ENCODE measurements at regions not wholly inside any gene's neighbourhood (a gene's known extent, or its start where the extent isn't known, plus 50 kb on each side); places are given as distances from the start of the nearest gene placed in this dataset.

DNA sequence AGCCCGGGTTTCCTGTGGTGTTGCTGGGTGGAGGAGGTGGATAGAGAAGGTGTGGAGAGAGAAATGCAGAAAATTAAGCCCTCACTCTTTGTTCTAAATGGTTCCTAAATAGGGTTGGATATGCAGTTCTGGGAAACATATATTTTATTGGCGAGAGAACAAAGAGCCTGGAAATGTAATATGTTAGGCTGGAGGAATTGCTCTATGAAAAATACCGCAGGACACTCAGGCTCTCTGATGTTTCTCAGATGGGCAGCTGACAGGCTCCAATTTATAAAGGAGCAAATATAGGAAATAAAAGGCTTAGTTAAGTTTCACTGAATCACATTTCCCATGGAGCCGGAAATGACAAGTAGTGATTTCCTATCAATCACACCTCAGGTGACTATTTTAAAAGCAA lies 428.0 kb downstream of the TMEM135 start:
- TF ChIP-seq, protein P1, sequence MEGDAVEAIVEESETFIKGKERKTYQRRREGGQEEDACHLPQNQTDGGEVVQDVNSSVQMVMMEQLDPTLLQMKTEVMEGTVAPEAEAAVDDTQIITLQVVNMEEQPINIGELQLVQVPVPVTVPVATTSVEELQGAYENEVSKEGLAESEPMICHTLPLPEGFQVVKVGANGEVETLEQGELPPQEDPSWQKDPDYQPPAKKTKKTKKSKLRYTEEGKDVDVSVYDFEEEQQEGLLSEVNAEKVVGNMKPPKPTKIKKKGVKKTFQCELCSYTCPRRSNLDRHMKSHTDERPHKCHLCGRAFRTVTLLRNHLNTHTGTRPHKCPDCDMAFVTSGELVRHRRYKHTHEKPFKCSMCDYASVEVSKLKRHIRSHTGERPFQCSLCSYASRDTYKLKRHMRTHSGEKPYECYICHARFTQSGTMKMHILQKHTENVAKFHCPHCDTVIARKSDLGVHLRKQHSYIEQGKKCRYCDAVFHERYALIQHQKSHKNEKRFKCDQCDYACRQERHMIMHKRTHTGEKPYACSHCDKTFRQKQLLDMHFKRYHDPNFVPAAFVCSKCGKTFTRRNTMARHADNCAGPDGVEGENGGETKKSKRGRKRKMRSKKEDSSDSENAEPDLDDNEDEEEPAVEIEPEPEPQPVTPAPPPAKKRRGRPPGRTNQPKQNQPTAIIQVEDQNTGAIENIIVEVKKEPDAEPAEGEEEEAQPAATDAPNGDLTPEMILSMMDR (conservative IDR thresholded peaks at IDR 0.05; ENCODE audit: low read depth, low read length), result no peak
- H3K4me3 ChIP-seq (ENCODE audit: low read depth, low read length), result no peak overlapping the region
- no peak for DNase-seq (ENCODE audit: low read depth)

DNA sequence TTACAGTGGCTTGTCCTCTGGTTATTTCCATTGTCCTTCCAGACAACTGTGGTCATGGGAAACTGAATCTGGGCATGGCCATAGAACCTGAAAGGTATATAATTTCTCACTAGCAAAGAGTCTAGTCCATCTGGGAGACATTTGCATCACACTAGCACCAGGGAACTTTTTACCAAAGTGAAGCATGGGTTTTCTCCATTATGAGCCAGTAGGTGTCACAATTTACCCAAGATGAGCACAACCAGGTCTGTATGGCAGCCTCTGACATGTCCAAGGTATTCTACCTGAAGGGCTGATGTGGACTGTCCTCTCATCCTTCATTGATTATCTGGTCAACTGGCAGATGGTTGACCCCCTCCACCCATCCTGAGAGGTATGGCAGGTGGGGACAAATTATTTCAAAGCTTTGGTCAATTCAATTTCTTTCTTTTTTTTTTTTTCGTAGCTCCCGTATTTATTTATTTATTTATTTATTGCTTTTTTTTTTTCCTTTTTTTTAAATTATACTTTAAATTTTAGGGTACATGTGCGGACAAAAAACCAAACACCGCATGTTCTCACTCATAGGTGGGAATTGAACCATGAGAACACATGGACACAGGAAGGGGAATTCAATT lies 425.9 kb downstream of the TMEM135 start:
- H3K4me3 ChIP-seq (ENCODE audit: low read depth, low read length), result no peak overlapping the region
- no peak for DNase-seq (ENCODE audit: low read depth)
- TF ChIP-seq, protein P1 (conservative IDR thresholded peaks at IDR 0.05; ENCODE audit: low read depth, low read length), result peak; percentile 66

DNA sequence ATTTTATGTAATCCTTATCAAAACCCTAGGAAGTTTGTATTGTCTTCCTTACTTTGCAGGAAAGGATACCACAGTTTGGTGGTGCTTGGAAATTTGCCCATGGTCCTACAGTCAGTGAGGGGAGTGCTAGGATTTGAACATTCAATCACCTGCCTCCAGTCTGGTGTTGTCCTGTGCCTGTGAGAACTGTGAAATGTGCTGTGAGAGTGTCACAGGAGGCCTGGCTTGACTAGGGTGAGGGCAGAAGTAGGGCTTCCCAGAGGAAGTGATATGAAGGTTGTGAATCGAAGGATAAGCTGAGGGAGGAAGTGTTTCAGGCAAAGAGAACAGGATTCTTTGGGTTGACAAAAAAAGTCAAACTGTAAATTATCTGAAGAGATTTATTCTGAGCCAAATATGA lies 424.4 kb downstream of the TMEM135 start:
- H3K4me3 ChIP-seq (ENCODE audit: low read depth, low read length), result no peak overlapping the region
- DNase-seq (ENCODE audit: low read depth), result no peak
- TF ChIP-seq, protein P1 (conservative IDR thresholded peaks at IDR 0.05; ENCODE audit: low read depth, low read length), result no peak

DNA sequence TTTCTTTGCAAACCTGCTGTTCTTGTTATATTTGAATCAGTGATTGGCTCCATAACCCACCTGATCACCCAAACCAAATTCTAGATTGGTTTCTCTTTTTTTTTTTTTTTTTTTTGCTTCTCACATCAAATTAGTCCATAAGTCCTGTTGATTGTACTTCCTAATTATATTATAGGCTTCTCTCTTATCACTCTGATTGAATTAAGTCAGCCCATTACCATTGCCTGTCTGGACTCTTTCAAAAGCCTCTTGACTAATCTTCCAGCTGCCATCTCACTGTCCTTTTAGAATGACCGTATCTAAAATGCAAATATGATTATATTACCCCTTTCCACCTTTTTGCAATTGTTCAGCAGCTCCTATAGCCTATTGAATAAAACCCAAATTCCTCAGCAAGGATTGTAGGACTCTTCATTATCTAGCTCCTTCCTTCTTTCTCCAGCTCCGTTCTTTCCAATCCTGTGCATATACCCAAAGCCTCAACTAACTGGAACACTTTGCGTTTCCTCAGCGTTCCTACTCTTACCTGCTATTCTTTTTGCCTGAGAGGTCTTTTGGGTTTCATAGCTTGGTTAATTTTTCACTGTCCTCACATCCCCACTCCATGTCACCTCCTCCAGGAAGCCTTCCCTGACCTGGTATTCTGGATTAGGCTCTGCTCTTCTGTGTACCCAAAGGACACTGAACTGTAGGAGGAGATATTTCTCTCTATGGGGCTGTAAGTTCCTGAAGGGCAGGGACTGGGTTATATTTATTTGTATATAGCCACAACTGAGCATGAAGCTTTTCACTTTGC lies 423.3 kb downstream of the TMEM135 start:
- TF ChIP-seq, protein P1 (conservative IDR thresholded peaks at IDR 0.05; ENCODE audit: low read depth, low read length), result no peak
- DNase-seq (ENCODE audit: low read depth), result no peak
- no peak overlapping the region for H3K4me3 ChIP-seq (ENCODE audit: low read depth, low read length)

DNA sequence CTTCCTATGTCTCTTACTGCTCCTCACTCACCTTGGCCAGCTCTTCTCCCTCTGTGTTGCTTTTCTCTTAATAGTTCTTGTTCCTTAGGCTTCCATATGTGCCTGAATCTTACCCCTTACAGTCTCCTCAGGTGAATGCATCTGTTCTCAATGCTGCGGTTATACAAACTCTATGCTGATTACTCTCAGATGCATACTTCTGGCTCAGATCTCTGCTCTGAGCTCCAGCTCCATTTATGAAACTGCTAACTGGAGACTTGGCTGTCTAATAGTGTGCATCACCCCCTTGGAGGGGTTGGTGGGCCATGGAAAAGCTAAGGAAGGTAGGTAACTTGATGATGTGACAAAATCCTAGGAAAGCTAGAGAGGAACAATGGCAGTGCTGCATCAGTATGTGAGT lies 422.5 kb downstream of the TMEM135 start:
- no peak for DNase-seq (ENCODE audit: low read depth)
- TF ChIP-seq, protein P1 (conservative IDR thresholded peaks at IDR 0.05; ENCODE audit: low read depth, low read length), result no peak
- H3K4me3 ChIP-seq (ENCODE audit: low read depth, low read length), result no peak overlapping the region

DNA sequence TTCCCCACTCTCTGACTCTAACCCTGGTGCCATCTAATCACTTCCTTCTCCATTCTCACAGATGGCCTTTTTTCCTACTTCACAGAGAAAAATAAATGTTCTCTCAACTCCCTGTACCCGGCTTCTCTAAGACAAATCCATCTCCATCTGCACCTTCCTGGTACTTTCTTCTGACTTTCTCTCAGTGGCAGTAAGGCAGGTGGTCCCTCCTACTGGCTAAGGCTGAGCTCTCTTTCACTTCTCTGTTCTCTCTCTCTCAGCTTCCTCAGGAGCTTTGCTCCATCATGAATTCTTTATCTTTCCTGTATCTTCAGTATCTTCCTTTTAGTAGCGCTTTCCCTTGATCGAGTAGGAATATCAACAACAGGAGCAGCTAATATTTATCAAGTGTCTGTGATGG lies 421.6 kb downstream of the TMEM135 start:
- TF ChIP-seq, protein P1 (conservative IDR thresholded peaks at IDR 0.05; ENCODE audit: low read depth, low read length), result no peak
- no peak for DNase-seq (ENCODE audit: low read depth)
- H3K4me3 ChIP-seq (ENCODE audit: low read depth, low read length), result no peak overlapping the region

DNA sequence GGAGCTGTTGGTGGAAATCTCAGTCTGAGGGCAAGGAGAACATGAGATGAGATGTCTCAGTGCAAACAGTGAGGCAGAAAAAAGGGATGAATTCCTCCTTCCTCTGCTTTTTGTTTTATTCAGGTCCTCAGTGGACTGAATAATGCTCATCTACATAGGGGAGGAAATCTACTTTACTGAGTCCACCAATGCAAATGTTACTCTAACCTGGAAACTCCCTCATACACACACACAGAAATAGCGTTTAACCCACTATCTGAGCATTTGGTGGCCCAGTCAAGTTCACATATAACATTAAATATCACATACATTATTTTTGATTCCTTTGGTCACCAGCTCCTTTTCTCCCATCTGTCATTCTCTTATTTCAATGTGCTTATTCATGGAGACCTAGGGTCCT lies 418.8 kb downstream of the TMEM135 start:
- DNase-seq (ENCODE audit: low read depth), result no peak
- TF ChIP-seq, protein P1 (conservative IDR thresholded peaks at IDR 0.05; ENCODE audit: low read depth, low read length), result no peak
- H3K4me3 ChIP-seq (ENCODE audit: low read depth, low read length), result no peak overlapping the region

Data from epithelial cell of proximal tubule (primary cell).